GM21737 (cell line): ENCODE measurements at regions not wholly inside any gene's neighbourhood (a gene's known extent, or its start where the extent isn't known, plus 50 kb on each side); places are given as distances from the start of the nearest gene placed in this dataset.

Source experiments
- ATAC-seq: cut with Tn5 transposase; IDR thresholded peaks from one replicate; pipeline ENCODE4 v1.9.1; 2021; ENCODE audit warnings: mild to moderate bottlenecking, moderate library complexity; ENCODE audit not compliant: unreplicated experiment

- no peak for ATAC-seq
Measured at GRCh38 chr1:175865041-175865766, 121.8 kb upstream of the TNR start.

- no peak for ATAC-seq
Measured at GRCh38 chr1:175864625-175865024, 121.2 kb upstream of the TNR start.

- ATAC-seq: no peak
Measured at GRCh38 chr1:175864183-175864582, 120.8 kb upstream of the TNR start.

- no peak for ATAC-seq
Measured at GRCh38 chr1:175863299-175864050, 120.1 kb upstream of the TNR start.

- no peak for ATAC-seq
Measured at GRCh38 chr1:175862408-175862807, 119.0 kb upstream of the TNR start.

- no peak for ATAC-seq
Measured at GRCh38 chr1:175861626-175862367, 118.4 kb upstream of the TNR start.

- ATAC-seq: no peak
Measured at GRCh38 chr1:175857756-175858155, 114.4 kb upstream of the TNR start.

GRCh38 chr1:175853681-175854080 is 110.3 kb upstream of the TNR start:
- no peak for ATAC-seq

- no peak for ATAC-seq
Measured at GRCh38 chr1:175851749-175852148, 108.4 kb upstream of the TNR start.

- no peak for ATAC-seq
Measured at GRCh38 chr1:175848329-175848728, 104.9 kb upstream of the TNR start.

- no peak for ATAC-seq
Measured at GRCh38 chr1:175845985-175846384, 102.6 kb upstream of the TNR start.

- no peak for ATAC-seq
Measured at GRCh38 chr1:175845338-175845737, 101.9 kb upstream of the TNR start.

GRCh38 chr1:175844877-175845276 is 101.5 kb upstream of the TNR start:
- ATAC-seq: no peak

GRCh38 chr1:175842550-175842949 is 99.2 kb upstream of the TNR start:
- no peak for ATAC-seq

GRCh38 chr1:175841738-175842187 is 98.4 kb upstream of the TNR start:
- no peak for ATAC-seq

GRCh38 chr1:175840787-175841186 is 97.4 kb upstream of the TNR start:
- no peak for ATAC-seq

- no peak for ATAC-seq
Measured at GRCh38 chr1:175839779-175840669, 96.6 kb upstream of the TNR start.

GRCh38 chr1:175834597-175834996 is 91.2 kb upstream of the TNR start:
- no peak for ATAC-seq

- no peak for ATAC-seq
Measured at GRCh38 chr1:175833951-175834350, 90.6 kb upstream of the TNR start.

GRCh38 chr1:175833502-175833901 is 90.1 kb upstream of the TNR start:
- ATAC-seq: no peak

GRCh38 chr1:175830500-175830899 is 87.1 kb upstream of the TNR start:
- no peak for ATAC-seq
